Uterus (tissue), 2 donors: ENCODE measurements at regions not wholly inside any gene's neighbourhood (a gene's known extent, or its start where the extent isn't known, plus 50 kb on each side); places are given as distances from the start of the nearest gene placed in this dataset.
"Not testable (repeated sequence)": the region's sequence is repeated elsewhere in the genome, so short reads cannot be mapped to it uniquely, and the experiment has no call there.

ENCODE experiments used
- CTCF ChIP-seq, 4 experiments: fragments of 200-600 bp in 2 of 4; fragments of 450-650 bp in 2 of 4; sonication (generic) in 2 of 4; IDR thresholded peaks; one replicate each; pipeline ENCODE4 v1.5.1; 2016 to 2019; ENCODE audit warnings: antibody characterized with exemption in 4 of 4, mild to moderate bottlenecking in 2 of 4, moderate library complexity in 1 of 4
- POLR2A ChIP-seq, 2 donors: fragments of 450-650 bp; IDR thresholded peaks; one replicate each; pipeline ENCODE4 v1.6.1; 2016; ENCODE audit warnings: antibody characterized with exemption in 2 of 2, mild to moderate bottlenecking in 1 of 2, moderate library complexity in 1 of 2

GRCh38 chrX:27240042-27240441, 223.1 kb downstream of the PPP4R3C start:
- not testable (repeated sequence) for TF ChIP-seq POLR2A, CTCF (IDR thresholded peaks at IDR 0.05)
